ENCODE measurements at regions not wholly inside any gene's neighbourhood (a gene's known extent, or its start where the extent isn't known, plus 50 kb on each side); places are given as distances from the start of the nearest gene placed in this dataset.

DNA sequence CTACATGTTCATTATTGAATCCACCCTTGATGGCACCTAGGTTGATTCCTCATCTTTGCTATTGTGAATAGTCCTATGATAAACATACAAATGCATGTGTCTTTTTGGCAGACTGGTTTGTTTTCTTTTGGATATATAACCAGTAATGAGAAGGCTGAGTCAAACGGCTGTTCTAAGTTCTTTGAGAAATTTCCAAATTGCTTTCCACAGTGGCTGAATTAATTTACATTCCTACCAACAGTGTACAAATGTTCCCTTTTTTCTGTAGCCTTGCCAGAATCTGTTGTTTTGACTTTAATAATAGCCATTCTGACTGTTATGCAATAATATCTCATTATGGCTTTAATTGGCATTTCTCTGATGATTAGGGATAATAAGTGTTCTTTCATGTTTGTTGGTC is 184.9 kb downstream of the CASP12 start:
- TF ChIP-seq CTCF (conservative IDR thresholded peaks at IDR 0.05; ENCODE audit: low read length) (no peak), EZH2phosphoT487 (IDR thresholded peaks at IDR 0.05; ENCODE audit: borderline replicate concordance) (no peak)

Measured in Loucy (cell line).